H1 (cell line): ENCODE measurements at regions not wholly inside any gene's neighbourhood (a gene's known extent, or its start where the extent isn't known, plus 50 kb on each side); places are given as distances from the start of the nearest gene placed in this dataset.

Experiments used
- CTCF ChIA-PET: fragments of 300-600 bp; sonication (Branson Sonifier 250); formaldehyde crosslinking; loops from one replicate; lab custom pipeline; 2021; ENCODE audit not compliant: partially characterized antibody; lab: Charles Lee
- POLR2A ChIA-PET: fragments of 300-600 bp; sonication (Branson Sonifier 250); formaldehyde crosslinking; loops from one replicate; lab custom pipeline; 2021; ENCODE audit warnings: inconsistent platforms; ENCODE audit not compliant: partially characterized antibody; lab: Charles Lee
- DNase-seq, 2 experiments: peaks; one replicate each; pipeline versions ENCODE4 v3.0.0 to v3.0.0-alpha.2; 2010 to 2022; ENCODE audit warnings: low spot score in 2 of 2, low read depth in 1 of 2, mixed read lengths in 1 of 2
- FAIRE-seq: peaks from 2 replicates; lab custom pipeline; 2011; peaks lifted over from hg19 to GRCh38; lab: Jason Lieb, UNC
- H2AFZ ChIP-seq: 2 replicates; pipeline ENCODE4 v1.8.1; 2012; ENCODE audit warnings: low read length, inconsistent platforms
- H2AK5ac ChIP-seq: 2 replicates; pipeline ENCODE4 v1.6.1; 2013; ENCODE audit warnings: low read depth, low read length
- H2BK120ac ChIP-seq: replicated peaks from 2 replicates; pipeline ENCODE3; 2013; ENCODE audit warnings: low read depth, low read length, inconsistent platforms
- H2BK12ac ChIP-seq: 2 replicates; pipeline ENCODE4 v1.6.1; 2013; ENCODE audit warnings: low read depth, low read length
- H2BK15ac ChIP-seq: 2 replicates; pipeline ENCODE4 v1.6.1; 2013; ENCODE audit warnings: low read length
- H2BK20ac ChIP-seq: 2 replicates; pipeline ENCODE4 v1.6.1; 2013; ENCODE audit warnings: low read length
- H2BK5ac ChIP-seq: 2 replicates; pipeline ENCODE4 v1.6.1; 2013; ENCODE audit warnings: low read depth, low read length
- H3K14ac ChIP-seq: 2 replicates; pipeline ENCODE4 v1.6.1; 2013; ENCODE audit warnings: inconsistent platforms; ENCODE audit not compliant: insufficient read length
- H3K18ac ChIP-seq: 2 replicates; pipeline ENCODE4 v1.6.1; 2013; ENCODE audit warnings: low read length; ENCODE audit errors: extremely low read depth
- H3K23ac ChIP-seq: 2 replicates; pipeline ENCODE4 v1.6.1; 2013; ENCODE audit warnings: inconsistent platforms; ENCODE audit not compliant: insufficient read length
- H3K23me2 ChIP-seq: 2 replicates; pipeline ENCODE4 v1.6.1; 2013; ENCODE audit warnings: low read depth, low read length
- H3K27ac ChIP-seq: 2 replicates; pipeline ENCODE4 v1.6.1; 2011; ENCODE audit warnings: low read depth, low read length, inconsistent platforms
- H3K27me3 ChIP-seq, 4 experiments: replicated peaks in 1 of 4; 1 replicate in 1 of 4; 2 replicates in 3 of 4; pipeline versions ENCODE4 v1.6.1 to v1.8.1; 2011 to 2013; ENCODE audit warnings: low read length in 3 of 4, mild to moderate bottlenecking in 3 of 4, inconsistent platforms in 2 of 4, mixed read lengths in 2 of 4, moderate library complexity in 1 of 4; ENCODE audit not compliant: control insufficient read depth in 3 of 4, insufficient read depth in 3 of 4; ENCODE audit errors: extremely low read depth in 1 of 4
- H3K36me3 ChIP-seq, 4 experiments: 2 replicates each; pipeline versions ENCODE4 v1.6.1 to v1.8.1; 2011 to 2013; ENCODE audit warnings: mild to moderate bottlenecking in 4 of 4, low read length in 3 of 4, moderate library complexity in 2 of 4, control low read depth in 1 of 4, inconsistent platforms in 1 of 4; ENCODE audit not compliant: insufficient read depth in 4 of 4, control insufficient read depth in 2 of 4
- H3K4ac ChIP-seq: replicated peaks from 2 replicates; pipeline ENCODE3; 2013; ENCODE audit warnings: low read length, low read depth, mixed read lengths, inconsistent platforms; ENCODE audit not compliant: insufficient read length
- H3K4me1 ChIP-seq, 4 experiments: replicated peaks in 1 of 4; 1 replicate in 1 of 4; 2 replicates in 3 of 4; pipeline versions ENCODE4 v1.6.1 to v1.8.1; 2011 to 2013; ENCODE audit warnings: low read length in 3 of 4, inconsistent platforms in 2 of 4, mixed read lengths in 1 of 4; ENCODE audit not compliant: insufficient read depth in 4 of 4, control insufficient read depth in 3 of 4
- H3K4me2 ChIP-seq, 2 experiments: 2 replicates each; pipeline versions ENCODE4 v1.6.1 to v1.8.1; 2011 to 2013; ENCODE audit warnings: low read depth in 2 of 2, low read length in 2 of 2, control low read depth in 1 of 2, inconsistent platforms in 1 of 2, mild to moderate bottlenecking in 1 of 2; ENCODE audit not compliant: insufficient read depth in 1 of 2
- H3K4me3 ChIP-seq, 4 experiments: fragments of 200-600, 300-600 bp in 1 of 4; sonication (generic), shearing (Covaris generic), sonication (Bioruptor Twin) in 1 of 4; 2 replicates each; pipeline versions ENCODE4 v1.5.1 to v1.8.1; 2011 to 2016; ENCODE audit warnings: low read length in 4 of 4, low read depth in 3 of 4, control low read depth in 2 of 4, inconsistent platforms in 2 of 4, mild to moderate bottlenecking in 2 of 4, mixed read lengths in 1 of 4, moderate library complexity in 1 of 4; ENCODE audit not compliant: insufficient read depth in 2 of 4; ENCODE audit errors: extremely low read depth in 1 of 4
- H3K56ac ChIP-seq: replicated peaks from 2 replicates; pipeline ENCODE3; 2013; ENCODE audit warnings: low read depth, mild to moderate bottlenecking, mixed read lengths, low read length, inconsistent platforms; ENCODE audit not compliant: insufficient read length
- H3K79me1 ChIP-seq: 2 replicates; pipeline ENCODE4 v1.6.1; 2013; ENCODE audit warnings: low read depth, low read length, control low read depth
- H3K79me2 ChIP-seq, 2 experiments: 2 replicates each; pipeline versions ENCODE4 v1.6.1 to v1.8.1; 2012 to 2013; ENCODE audit warnings: low read length in 2 of 2, mild to moderate bottlenecking in 2 of 2, inconsistent platforms in 1 of 2; ENCODE audit not compliant: insufficient read depth in 2 of 2, control insufficient read depth in 1 of 2
- H3K9ac ChIP-seq, 4 experiments: replicated peaks in 1 of 4; 1 replicate in 1 of 4; 2 replicates in 3 of 4; pipeline versions ENCODE4 v1.6.1 to v1.8.1; 2011 to 2013; ENCODE audit warnings: low read depth in 3 of 4, low read length in 3 of 4, control low read depth in 2 of 4, mild to moderate bottlenecking in 2 of 4, moderate library complexity in 2 of 4, inconsistent platforms in 1 of 4; ENCODE audit errors: extremely low read depth in 1 of 4
- H3K9me3 ChIP-seq, 2 experiments: 2 replicates each; pipeline versions ENCODE4 v1.6.1 to v1.8.1; 2012 to 2013; ENCODE audit warnings: mild to moderate bottlenecking in 2 of 2, moderate library complexity in 2 of 2, control low read depth in 1 of 2, inconsistent platforms in 1 of 2, low read depth in 1 of 2, low read length in 1 of 2, mixed read lengths in 1 of 2; ENCODE audit not compliant: insufficient read depth in 2 of 2
- H4K20me1 ChIP-seq, 2 experiments: replicated peaks in 1 of 2; 2 replicates each; pipeline versions ENCODE3 to v1.8.1; 2011 to 2013; ENCODE audit warnings: inconsistent platforms in 2 of 2, low read length in 2 of 2, mild to moderate bottlenecking in 1 of 2; ENCODE audit not compliant: insufficient read depth in 2 of 2, control insufficient read depth in 1 of 2
- H4K5ac ChIP-seq: 2 replicates; pipeline ENCODE4 v1.6.1; 2013; ENCODE audit warnings: low read length, low read depth, mixed read lengths, inconsistent platforms; ENCODE audit not compliant: insufficient read length
- H4K8ac ChIP-seq: 2 replicates; pipeline ENCODE4 v1.8.0; 2013; ENCODE audit warnings: mild to moderate bottlenecking, moderate library complexity, low read length, inconsistent platforms; ENCODE audit not compliant: insufficient read depth; ENCODE audit errors: extremely low read depth
- H4K91ac ChIP-seq: replicated peaks from 2 replicates; pipeline ENCODE3; 2013; ENCODE audit warnings: low read length, mixed read lengths, inconsistent platforms; ENCODE audit not compliant: insufficient read length
- WGBS, 2 experiments: shearing (Covaris generic) in 1 of 2; methylation state at CpG; one replicate each; pipeline versions ENCODE4 v1.1.6 to v1.1.7; 2013 to 2015; ENCODE audit warnings: low lambda C conversion rate in 2 of 2, mixed read lengths in 2 of 2, inconsistent platforms in 1 of 2, low coverage in 1 of 2, missing lambda C conversion rate in 1 of 2; ENCODE audit not compliant: insufficient replicate concordance in 2 of 2, insufficient coverage in 1 of 2, insufficient read length in 1 of 2; ENCODE audit errors: extremely low coverage in 1 of 2, missing lambda C conversion rate in 1 of 2; 5-methylcytosine and 5-hydroxymethylcytosine counted together

DNA sequence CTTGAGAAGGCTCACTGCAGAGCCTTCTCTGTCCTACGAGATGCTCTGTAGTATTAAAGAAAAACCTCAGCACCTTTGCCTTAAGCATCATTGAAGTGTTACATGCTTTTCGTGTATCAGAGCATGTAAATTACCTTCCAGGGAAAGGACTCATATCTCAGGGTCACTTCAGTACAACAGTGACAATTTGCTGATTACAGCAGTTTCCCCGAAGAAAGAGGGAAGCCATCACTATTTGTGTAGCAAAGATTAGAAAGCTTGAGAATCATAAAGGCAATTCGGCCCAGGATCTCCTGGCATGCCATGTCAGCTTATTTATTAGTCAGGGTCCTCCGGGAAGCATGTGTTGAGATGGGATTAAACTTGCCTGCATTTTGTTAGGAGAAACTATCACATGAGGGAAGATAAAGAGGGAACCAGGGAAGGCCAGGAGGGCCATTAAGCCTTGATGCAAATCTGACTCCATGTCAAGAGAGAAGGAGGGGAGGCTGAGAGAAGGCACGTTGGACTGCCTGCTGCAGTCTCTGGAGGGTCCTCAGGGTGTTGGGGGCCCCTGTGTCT, 55.2 kb upstream of the KCNJ6 start:
- no peak overlapping the region for H4K5ac ChIP-seq
- no peaks in the 10 kb centered on the region for H3K36me3 ChIP-seq
- H3K4me1 ChIP-seq, result no peaks in the 10 kb centered on the region
- H3K18ac ChIP-seq, result no peak overlapping the region
- no peak for FAIRE-seq
- POLR2A ChIA-PET, result no interaction called here
- 83% methylated on average over 6 of the region's 6 CpGs; no CpG with 5 or more reads in 1 of the 2 experiments for WGBS, 2 experiments
- H2BK20ac ChIP-seq, result no peak overlapping the region
- H2BK5ac ChIP-seq, result no peak overlapping the region
- no peak overlapping the region for H2AK5ac ChIP-seq
- H3K27ac ChIP-seq, result no peak overlapping the region
- H4K91ac ChIP-seq, result no peak overlapping the region
- no peaks in the 10 kb centered on the region; a peak in 1 of 7 replicates for H3K27me3 ChIP-seq
- peaks cover 2% of the 10 kb centered on the region; the same call in 1 of the 2 replicates for H3K23me2 ChIP-seq
- H4K8ac ChIP-seq, result no peak overlapping the region
- H3K4me3 ChIP-seq, result no peak overlapping the region
- H3K4ac ChIP-seq, result no peak overlapping the region
- DNase-seq, result no peak
- no peak overlapping the region for H3K4me2 ChIP-seq
- H3K14ac ChIP-seq, result no peak overlapping the region
- no peaks in the 10 kb centered on the region for H3K79me1 ChIP-seq
- no peak overlapping the region for H3K9ac ChIP-seq
- no peaks in the 10 kb centered on the region for H4K20me1 ChIP-seq
- H3K9me3 ChIP-seq, result no peaks in the 10 kb centered on the region
- no peak overlapping the region for H2BK12ac ChIP-seq
- no peak overlapping the region for H3K56ac ChIP-seq
- no peak overlapping the region for H2AFZ ChIP-seq
- H2BK15ac ChIP-seq, result no peak overlapping the region
- CTCF ChIA-PET, result interaction anchor here (0.6 to 0.7 kb wide), 2 partner anchors 27 to 273 kb away, joined by 3 read pairs; no protein-coding TSS in a partner anchor
- no peak overlapping the region for H2BK120ac ChIP-seq
- H3K79me2 ChIP-seq, result no peaks in the 10 kb centered on the region
- no peak overlapping the region for H3K23ac ChIP-seq
